ENCODE measurements at regions not wholly inside any gene's neighbourhood (a gene's known extent, or its start where the extent isn't known, plus 50 kb on each side); places are given as distances from the start of the nearest gene placed in this dataset.
"Not testable (repeated sequence)": the region's sequence is repeated elsewhere in the genome, so short reads cannot be mapped to it uniquely, and the experiment has no call there.

GRCh38 chr12:13440844-13441243 is 244.3 kb downstream of the EMP1 start:
- DNase-seq (ENCODE audit: low spot score): no peak

- DNase-seq (ENCODE audit: low spot score): no peak
Observed at GRCh38 chr12:13437541-13437940, 241.0 kb downstream of the EMP1 start.

- no peak for DNase-seq (ENCODE audit: low spot score)
Observed at GRCh38 chr12:13436696-13437391, 240.3 kb downstream of the EMP1 start.

GRCh38 chr12:13436182-13436581 is 239.7 kb downstream of the EMP1 start:
- no peak for DNase-seq (ENCODE audit: low spot score)

GRCh38 chr12:13435235-13435933 is 238.9 kb downstream of the EMP1 start:
- no peak for DNase-seq (ENCODE audit: low spot score)

- no peak for DNase-seq (ENCODE audit: low spot score)
Observed at GRCh38 chr12:13433768-13434167, 237.2 kb downstream of the EMP1 start.

GRCh38 chr12:13431041-13431440 is 234.5 kb downstream of the EMP1 start:
- DNase-seq (ENCODE audit: low spot score): no peak

- DNase-seq (ENCODE audit: low spot score): no peak
Observed at GRCh38 chr12:13428538-13429265, 232.2 kb downstream of the EMP1 start.

- peak; percentile 15 for DNase-seq (ENCODE audit: low spot score)
Observed at GRCh38 chr12:13425766-13426165, 229.2 kb downstream of the EMP1 start.

GRCh38 chr12:13422291-13422690 is 225.8 kb downstream of the EMP1 start:
- no peak for DNase-seq (ENCODE audit: low spot score)

- DNase-seq (ENCODE audit: low spot score): no peak
Observed at GRCh38 chr12:13417516-13417915, 221.0 kb downstream of the EMP1 start.

- no peak for DNase-seq (ENCODE audit: low spot score)
Observed at GRCh38 chr12:13411287-13411686, 214.8 kb downstream of the EMP1 start.

GRCh38 chr12:13405961-13406703 is 209.6 kb downstream of the EMP1 start:
- DNase-seq (ENCODE audit: low spot score): no peak

- DNase-seq (ENCODE audit: low spot score): no peak
Observed at GRCh38 chr12:13404631-13405473, 208.3 kb downstream of the EMP1 start.

GRCh38 chr12:13404111-13404628 is 207.6 kb downstream of the EMP1 start:
- DNase-seq (ENCODE audit: low spot score): no peak

- not testable (repeated sequence) for DNase-seq (ENCODE audit: low spot score)
Observed at GRCh38 chr12:13391375-13391774, 194.8 kb downstream of the EMP1 start.

GRCh38 chr12:13390918-13391317 is 194.4 kb downstream of the EMP1 start:
- DNase-seq (ENCODE audit: low spot score): no peak

- no peak for DNase-seq (ENCODE audit: low spot score)
Observed at GRCh38 chr12:13390381-13390861, 193.9 kb downstream of the EMP1 start.

- no peak for DNase-seq (ENCODE audit: low spot score)
Observed at GRCh38 chr12:13387101-13387500, 190.6 kb downstream of the EMP1 start.

- DNase-seq (ENCODE audit: low spot score): no peak
Observed at GRCh38 chr12:13386323-13387039, 190.0 kb downstream of the EMP1 start.

All from kidney capillary endothelial cell (primary cell).